ENCODE measurements at regions not wholly inside any gene's neighbourhood (a gene's known extent, or its start where the extent isn't known, plus 50 kb on each side); places are given as distances from the start of the nearest gene placed in this dataset.

DNA sequence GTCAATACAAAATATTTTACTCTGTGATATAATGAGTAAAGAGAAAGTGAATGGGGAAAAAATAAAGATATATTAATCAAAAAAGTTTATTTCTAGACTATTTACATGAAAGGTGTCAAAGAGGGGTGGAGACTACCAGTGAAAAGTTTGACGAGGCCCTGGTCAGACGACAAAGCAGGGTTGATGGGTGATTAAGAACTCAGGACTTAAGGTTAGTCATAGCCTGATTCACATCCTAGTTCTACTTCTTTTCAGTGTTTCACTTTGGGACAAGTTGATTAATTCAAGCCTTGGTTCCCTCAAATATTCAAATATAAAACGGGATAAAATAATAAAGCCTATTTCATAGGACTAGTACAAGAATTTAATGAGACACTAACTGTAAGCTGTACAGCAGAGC lies 178.2 kb upstream of the HS3ST5 start:
- DNase-seq: no peak

DNA sequence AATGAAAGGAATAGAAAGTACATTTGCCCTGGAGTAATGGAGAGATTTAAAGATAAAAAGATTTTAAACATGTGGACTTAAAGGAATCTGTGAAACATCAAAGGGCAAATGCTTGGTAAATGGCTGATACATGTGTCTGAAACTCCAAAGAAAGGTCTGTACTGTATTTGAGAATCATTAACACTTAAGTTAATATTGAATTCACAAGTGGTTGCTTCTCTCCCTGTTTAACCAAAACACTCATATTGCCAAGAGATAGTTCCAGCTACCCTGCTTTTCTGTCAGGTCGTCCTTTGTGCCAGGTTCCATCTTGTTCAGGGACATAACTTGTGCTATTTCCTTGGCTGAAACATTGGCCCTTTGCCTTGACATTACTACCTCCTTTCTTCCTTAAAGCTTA lies 171.3 kb upstream of the HS3ST5 start:
- no peak for DNase-seq

DNA sequence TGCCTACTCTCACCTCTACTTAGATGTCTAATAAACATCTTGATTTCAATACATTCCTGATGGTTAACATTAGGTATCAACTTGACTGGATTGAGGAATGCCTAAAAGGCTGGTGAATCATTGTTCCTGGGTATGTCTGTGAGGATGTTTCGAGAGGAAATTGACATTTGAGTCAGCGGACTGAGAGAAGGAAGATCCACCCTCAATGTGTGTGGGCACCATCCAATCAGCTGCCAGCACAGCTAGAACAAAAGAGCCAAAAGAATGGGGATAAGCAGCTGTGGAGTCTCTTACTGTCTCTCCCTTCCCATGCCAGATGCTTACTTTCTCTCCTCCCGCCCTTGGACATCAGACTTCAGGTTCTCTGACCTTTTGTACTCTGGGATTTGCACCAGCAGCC lies 128.6 kb upstream of the HS3ST5 start:
- DNase-seq: no peak

DNA sequence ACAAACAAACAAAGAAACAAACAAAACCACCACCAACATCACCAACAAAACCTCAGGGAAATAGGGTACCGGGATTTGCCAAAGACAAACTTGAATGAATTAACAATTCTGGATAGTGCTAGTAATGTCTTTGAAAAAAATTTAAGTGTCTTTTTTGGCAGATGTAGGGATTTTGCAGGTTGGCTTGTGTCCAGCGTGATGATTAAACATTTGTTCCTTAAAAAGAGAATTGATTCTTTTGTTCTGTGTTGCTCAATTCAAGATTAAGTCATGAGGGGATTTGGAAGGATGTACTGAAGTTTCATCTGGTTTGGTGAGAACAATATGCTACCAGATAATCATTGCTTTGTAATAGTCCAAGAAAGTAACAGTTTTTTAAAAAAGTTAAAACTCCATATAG lies 125.1 kb upstream of the HS3ST5 start:
- DNase-seq: no peak

DNA sequence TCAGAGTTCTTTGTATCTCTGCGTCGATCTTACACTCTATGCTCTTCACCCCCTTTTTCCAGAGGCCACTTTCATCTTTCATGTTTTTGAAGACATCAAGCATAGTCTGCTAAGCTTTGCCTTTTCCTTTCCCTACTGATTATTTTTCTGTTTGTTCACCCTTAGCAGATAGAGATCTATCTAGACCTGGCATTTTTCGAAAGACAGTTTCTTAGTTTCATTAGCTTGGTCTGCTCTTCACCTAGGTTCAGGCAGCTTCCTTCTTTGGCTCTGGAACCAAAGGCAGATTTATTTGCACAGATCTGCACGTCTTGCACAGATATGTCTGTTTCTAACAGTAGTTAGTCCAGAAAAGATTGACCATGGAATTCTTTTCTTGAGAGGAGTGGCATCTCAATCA lies 122.7 kb upstream of the HS3ST5 start:
- DNase-seq: no peak

DNA sequence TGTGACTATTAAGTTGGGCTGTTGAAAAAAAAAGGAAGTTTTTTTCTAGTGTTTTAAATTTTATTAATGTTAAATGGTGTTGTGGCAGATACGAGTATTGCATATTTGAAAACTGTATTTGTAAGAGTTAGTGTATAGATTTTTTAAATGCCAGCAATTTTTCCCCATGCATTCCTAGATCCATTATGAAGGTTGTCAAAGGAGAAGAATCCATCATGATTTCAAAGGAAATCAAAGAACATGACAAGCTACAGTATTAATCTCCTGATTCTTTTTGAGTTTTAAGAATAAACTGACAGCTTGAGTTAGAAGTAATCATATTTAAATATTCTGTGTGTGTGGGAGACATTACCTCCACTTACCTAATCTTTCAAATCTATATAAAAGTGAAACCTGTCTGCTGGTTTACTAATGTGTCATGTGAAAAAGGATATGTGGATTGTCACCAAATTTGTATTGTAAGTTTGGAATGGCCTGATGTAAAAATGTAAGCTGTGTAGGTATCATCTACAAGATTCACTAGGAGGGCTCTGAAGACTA lies 111.0 kb upstream of the HS3ST5 start:
- DNase-seq: no peak

DNA sequence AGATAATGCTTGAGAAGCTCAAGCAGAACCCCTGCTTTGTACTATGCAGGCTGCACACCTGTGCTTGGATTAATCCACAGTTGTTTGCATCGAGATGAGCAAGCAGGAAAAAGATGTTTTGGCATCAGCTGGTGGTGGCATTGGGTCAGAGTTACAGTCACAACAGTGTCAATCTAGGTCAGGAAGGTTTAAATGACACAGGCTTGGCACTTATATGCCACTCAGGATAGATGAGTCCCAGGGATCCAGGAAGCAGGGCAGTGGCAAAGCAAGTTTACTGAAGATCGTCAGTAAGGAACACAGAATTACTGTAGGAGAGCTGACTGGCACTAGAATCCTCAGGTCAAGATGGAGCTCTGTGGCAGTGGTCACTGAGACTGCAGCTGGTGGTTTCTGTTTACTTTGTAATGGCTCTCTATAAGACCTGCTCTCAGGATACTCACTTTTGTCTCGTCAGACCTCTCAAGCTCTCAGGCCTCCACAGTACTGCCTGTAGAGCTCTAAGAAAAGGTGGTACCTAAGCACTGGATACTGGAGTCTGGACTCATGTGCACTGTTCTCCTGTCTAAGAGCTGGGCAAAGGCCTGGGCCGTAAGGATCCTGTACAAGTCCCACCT lies 110.1 kb upstream of the HS3ST5 start:
- DNase-seq: no peak

DNA sequence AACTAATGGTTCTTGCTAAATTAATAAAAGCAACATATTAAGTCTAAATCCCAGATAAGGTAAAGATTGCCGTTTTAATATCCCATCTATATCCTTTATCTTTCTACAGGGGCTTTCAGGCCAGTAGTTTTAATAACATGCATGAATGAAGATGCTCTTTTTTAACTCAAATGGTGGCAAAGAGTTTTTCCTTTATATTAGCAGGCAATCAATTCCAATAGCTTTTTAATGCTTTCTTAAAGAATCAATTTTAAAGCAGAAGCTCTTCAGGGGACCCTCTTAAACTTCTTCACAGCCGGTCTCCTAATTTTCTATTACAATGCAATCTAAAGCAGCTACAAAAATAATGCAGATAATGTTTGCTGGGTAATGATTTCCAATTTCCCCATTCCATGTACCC lies 107.8 kb upstream of the HS3ST5 start:
- no peak for DNase-seq

DNA sequence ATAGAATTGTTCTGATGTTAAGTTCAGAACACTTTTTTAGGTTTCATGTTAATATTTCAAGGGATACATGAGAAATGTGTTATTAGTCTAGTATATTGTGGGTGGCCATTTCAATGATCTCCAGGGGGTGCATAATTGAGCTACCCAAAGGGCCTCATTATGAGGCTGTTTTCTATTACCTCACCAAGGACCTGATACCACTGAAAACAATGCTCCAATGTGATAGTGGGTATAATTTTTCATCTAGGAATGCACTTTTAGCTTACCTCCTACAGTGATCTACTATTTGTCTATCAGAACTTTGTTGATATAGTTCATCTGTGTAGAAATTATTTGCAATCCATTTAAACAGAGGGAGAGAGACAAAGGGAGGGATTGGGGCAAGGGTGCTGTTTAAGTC lies 106.8 kb upstream of the HS3ST5 start:
- no peak for DNase-seq

DNA sequence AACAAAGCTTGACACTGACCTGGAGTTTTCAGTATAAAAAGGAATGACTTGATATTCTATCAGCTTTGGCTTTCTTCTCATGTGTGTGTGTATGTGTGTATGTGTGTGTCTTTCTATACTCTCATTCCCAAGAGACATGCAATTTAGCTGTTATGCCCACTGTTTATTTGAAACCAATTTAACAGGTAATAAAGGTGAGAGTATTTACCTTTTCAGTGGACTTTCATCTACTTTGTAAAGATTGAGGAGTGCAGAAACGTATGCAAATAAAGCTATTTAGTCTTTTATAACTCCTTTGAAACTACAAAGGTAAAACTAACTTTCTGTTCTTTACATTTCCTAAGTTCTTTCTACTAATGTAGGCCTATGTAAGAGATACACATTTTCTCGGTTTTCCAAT lies 103.5 kb upstream of the HS3ST5 start:
- DNase-seq: no peak

DNA sequence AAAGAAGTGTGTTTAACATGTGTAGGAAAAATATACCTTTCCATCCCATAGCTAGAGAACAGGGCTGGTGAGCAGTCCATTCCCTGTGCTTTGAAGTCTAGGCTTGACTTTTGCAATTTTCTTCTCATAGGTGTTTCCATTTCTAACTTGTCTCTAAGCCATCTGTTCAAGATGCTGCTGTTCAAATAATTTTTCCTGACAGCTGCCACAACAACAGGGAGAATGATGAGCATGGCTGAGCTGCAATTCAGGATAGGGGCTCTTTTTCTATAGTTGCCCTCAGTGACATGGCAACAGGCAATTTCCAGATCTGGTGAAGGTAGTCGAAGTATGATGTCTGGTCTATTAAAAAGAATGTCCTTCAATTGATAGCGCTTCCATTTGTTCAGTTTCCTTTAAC lies 103.0 kb upstream of the HS3ST5 start:
- DNase-seq: no peak

DNA sequence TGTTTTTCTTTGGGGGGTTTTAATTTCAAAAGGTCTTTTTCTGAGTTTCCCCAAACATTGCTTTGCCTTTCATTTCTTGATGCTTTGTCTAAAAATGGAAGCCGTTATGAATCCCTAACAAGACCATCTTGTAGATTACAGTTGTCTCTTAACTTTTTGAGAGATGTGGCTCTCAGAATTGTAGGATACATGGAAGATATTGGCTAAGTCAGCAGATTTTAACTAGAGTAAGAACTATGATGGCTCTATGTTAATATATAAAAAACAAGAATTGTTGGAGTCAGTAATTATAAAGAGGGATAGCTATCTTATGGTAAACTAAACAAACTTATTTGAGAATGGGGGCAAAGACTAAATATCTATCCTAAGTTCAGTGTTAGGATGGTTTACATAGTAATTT lies 96.6 kb upstream of the HS3ST5 start:
- no peak for DNase-seq

DNA sequence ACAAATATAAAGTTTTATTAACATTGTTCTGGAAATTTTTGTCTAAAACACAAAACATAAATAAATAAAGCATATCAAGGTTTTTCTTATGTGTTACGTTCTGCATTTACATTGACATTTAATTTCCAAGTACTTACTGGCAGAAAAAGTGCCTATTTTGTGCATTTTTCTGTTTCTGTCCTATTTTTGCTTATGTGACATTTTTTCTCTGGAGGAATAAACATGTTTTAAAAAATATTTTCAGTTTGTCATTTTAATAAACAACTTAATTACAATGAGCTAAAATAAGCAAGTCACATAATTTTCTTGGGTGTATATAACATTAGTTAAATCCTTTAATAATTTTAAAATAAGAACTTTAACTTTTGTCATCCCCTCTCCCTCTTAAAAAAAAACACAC lies 94.4 kb upstream of the HS3ST5 start:
- DNase-seq: no peak

DNA sequence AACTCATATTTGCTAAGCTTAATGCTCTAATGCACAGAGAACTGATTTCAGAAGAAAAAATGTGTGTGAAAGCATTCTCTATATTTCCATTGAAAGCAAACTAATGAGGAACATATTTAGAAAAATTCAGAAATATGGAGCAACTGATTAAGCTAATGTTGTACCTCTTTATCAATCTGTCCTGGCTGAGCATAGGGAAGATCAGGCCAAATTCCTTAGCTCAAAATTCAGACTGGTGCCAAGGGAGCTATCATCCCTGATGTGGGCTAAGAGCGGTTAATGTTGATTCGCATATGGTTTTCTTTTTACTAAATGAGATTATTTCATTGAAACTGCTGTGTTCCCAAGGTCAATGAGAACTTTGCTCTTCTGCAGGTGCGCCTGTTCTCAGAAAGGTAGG lies 93.9 kb upstream of the HS3ST5 start:
- DNase-seq: no peak

DNA sequence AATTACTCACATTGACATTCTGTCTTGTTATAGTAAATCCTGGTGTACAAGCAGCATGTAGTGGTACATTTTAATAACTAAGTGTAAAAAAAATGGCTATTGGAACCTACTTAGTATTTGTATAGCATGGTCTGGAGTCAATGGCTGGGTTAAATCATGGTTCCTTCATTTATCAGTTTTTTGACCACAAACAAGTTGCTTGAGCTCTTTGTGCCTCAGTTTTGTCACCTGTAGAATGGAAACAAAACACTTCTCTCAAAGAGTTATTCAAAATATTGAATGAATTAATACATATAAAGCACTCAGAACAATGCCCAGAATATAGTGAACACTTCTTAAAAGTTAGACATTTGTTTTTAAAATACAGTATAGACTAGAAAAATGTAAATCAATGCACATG lies 93.2 kb upstream of the HS3ST5 start:
- DNase-seq: no peak

DNA sequence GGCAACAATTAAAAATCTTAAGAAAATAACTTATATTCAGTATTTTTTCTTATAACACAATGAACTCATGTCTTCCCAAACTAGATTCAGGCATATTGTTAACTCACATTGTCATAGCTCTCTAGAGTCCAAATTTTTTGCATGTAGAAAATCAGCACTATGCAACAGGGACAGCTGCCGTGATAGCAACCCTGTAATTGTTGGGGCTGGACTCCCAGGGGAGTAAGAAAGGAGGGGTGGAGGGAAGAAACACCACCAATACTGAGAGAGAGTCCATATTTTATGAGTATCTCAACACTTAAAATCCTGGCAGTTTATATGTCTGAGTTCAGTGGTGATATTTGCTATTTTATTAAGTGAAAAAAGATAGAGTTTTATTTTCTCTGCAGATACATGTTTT lies 89.6 kb upstream of the HS3ST5 start:
- no peak for DNase-seq

DNA sequence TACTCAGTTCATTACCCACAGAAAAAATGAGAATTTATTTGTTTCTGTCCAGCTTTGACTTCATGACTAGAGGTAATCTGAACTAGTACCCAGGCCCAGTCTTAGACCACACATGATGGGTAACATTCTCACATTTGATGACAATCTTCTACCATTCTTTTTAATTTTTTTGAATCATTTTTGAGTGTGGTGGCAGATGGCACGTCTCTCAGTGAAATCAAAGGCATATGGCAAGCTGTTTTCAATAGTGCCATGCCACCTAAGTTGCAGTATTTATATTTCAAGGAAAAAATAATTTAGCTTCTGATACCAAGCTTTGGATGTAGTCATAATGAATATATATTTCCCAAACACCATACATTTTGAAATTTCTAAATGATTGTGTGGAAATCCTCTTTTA lies 88.8 kb upstream of the HS3ST5 start:
- DNase-seq: no peak

DNA sequence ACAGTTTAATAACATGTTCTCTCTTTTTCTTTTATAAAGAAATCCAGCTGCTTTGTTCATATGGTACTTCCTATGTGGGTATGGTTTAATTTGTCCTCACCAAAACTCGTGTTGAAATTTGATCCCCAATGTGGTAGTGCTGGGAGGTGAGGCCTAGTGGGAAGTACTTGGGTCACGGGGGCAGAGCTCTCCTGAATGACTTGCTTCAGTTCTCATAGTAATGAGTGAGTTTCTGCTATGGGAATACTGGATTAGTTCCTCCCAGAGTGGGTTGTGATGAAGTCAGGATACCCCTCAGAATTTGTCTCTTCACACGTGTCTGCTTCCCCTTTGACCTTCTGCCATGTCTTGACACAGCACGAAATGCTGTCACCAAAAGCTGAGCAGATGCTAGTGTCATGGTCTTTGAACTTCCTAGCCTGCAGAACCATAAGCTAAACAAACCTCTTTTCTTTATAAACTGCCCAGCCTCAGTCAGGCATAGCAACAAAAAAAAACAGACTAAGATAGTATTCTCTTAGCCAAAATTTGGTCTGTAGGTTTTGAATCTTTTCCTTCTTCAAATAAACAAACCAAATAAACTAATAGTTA lies 87.8 kb upstream of the HS3ST5 start:
- DNase-seq: no peak

DNA sequence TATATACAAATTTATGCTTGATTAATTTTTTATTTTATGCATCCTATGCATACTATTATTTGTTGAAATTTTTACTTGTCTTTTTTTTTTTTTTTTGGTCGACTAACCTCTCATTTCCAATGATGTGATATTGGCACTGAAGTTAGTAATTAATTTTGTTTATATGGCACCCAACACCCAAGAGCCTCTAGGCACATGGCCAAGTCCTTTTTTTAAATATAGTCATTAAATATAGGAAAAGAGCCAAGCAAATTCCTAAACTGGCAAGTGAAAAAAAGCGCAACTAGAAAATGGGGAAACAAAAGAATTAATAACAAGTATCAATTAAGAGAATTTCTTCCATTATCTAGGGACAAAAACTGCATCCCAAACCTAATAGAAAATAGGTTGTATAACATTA lies 85.5 kb upstream of the HS3ST5 start:
- no peak for DNase-seq

DNA sequence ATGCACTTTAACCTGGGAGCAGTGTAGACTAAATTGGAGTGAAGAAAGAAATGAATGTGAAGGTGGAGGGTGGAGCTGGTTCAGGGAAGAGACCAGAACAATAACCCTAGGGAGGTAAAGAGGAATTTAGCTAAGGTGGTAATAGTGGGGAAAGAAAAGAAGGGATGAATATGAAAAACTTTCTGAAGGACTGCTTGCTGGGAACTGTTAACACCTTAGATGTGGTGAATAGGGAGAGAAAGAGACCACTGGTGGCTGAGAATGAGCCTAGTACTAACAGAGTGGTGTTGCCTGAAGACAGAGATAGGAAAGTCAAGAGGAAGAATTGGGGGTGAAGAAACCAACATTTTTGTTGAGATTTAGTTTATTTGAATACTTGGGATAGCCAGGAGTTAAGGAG lies 78.4 kb upstream of the HS3ST5 start:
- DNase-seq: no peak

DNA sequence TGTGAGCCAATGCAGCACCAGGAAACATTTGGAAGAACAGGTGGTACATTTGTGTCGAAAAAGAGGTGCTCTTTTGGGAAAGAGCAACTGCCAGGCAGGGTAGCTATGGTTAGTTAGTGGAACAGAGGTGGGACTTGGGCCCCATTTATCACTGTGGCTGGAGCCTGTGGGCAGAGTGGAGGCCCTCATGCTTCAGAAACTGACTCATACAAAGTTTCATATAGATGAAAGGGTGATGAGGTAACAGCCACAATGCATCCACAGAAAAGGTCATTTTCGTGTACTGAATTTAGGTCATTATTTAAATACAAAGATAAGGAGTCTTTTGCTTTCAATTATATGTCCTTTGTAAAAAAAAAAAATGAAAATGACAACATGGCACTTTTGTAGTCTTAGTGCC lies 76.4 kb upstream of the HS3ST5 start:
- no peak for DNase-seq

DNA sequence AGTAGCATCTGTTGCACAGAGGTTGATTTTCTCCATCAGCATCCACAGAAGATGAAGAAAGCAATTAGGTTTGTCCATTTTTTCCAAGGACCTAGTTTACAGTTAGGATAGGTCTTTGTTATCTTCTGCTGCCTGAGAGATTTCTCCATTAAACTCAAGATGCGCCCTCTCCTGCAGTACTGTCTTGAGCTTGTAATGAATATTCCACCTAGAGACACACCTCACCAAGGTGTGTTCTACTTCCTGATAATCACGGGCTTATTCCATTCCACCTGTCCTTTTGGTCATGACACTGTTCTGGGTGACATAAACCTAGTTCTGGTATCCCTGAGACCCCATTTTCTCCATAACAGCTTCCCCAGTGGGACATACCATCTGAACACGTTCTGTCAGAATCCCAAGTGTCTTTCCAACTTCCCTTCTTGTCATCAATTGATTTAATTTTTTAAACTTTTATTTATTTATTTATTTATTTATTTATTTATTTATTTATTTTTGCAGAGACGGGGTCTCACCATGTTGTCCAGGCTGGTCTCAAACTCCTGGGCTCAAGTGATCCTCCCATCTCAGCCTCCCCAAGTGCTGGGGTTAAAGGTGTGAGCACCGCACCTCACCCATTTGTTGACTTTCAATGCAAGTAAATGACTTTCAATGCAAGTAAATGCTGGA lies 75.6 kb upstream of the HS3ST5 start:
- no peak for DNase-seq

DNA sequence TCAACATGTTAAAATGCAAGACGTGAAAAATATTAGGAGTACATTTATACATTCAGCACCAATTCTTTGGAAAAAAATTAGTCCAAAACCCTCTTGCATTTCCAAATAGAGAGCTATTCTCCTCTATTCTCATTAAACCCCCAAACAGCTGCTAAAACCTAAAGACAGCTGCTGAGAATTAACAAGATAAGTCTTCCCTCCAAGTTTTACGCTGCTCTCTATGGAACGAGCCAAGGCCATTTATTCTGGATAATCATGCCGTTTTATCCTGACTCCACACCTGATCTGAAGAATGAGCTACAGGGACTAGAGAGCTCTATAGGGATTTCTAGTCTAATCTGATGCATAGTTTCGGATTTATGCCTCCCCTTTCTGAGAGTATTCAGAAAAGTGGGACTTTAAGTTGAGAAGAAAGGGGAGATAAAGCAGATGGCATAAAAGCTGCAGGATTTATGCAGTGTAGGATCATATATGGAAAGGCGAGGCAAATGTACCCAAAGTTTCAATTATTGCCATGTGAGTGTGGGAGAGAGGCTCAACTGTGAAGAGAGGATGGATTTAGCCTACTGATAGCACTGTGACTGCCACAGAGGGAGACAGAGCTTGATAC lies 64.7 kb upstream of the HS3ST5 start:
- no peak for DNase-seq

DNA sequence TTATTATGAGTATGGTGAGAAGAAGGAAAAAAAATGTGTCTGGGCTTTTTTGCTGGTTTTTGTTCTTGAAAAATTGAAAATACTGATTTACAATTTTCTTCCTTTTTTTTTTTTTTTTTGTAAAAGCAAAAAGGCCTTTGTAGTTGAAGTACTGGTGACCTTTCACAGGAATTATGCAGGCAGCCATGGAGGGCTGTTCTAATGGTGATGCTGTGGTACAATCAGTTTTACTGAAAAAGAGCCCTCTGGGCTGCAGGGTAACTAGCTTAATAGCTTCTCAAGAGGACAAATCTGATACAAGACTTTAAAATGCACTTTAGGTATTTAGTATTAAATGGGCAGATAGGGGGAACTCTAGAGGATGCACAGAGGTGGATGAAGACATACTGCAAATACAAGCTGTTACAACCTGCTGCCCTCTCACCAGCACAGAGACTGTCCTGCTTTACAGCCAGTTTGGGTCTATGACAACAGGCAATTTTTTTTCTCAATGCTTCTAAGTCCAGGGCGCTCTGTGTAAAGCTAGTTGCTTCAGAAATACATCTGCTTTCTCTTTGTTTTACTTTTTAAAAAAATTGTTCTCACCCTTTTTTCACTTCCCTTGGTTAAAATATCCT lies 61.6 kb upstream of the HS3ST5 start:
- DNase-seq: no peak
